Activated naive CD4-positive, alpha-beta T cell treated with anti-CD3 and anti-CD28 coated beads for 36 hours (primary cell): ENCODE measurements at regions not wholly inside any gene's neighbourhood (a gene's known extent, or its start where the extent isn't known, plus 50 kb on each side); places are given as distances from the start of the nearest gene placed in this dataset.
"Not testable (repeated sequence)": the region's sequence is repeated elsewhere in the genome, so short reads cannot be mapped to it uniquely, and the experiment has no call there.

ENCODE experiments used
- CTCF ChIA-PET: fragments of 350-600 bp; sonication (Branson Sonifier 250); formaldehyde crosslinking; loops from one replicate; lab custom pipeline; 2021; ENCODE audit warnings: antibody characterized with exemption; lab: Charles Lee
- DNase-seq: peaks from one replicate; pipeline ENCODE4 v3.0.0-alpha.2; 2020
- H3K27ac Mint-ChIP-seq: one replicate; pipeline ENCODE4 v1.8.0; 2021; ENCODE audit warnings: mild to moderate bottlenecking, mixed read lengths
- H3K27me3 Mint-ChIP-seq: one replicate; pipeline ENCODE4 v1.8.0; 2021; ENCODE audit warnings: low read depth, mixed read lengths
- H3K36me3 Mint-ChIP-seq: one replicate; pipeline ENCODE4 v1.8.0; 2021; ENCODE audit warnings: low read depth, mixed read lengths
- H3K4me1 Mint-ChIP-seq: one replicate; pipeline ENCODE4 v1.8.0; 2021; ENCODE audit warnings: low read depth, mixed read lengths
- H3K4me3 Mint-ChIP-seq: one replicate; pipeline ENCODE4 v1.8.0; 2021; ENCODE audit warnings: mild to moderate bottlenecking, moderate library complexity, mixed read lengths
- H3K9me3 Mint-ChIP-seq: one replicate; pipeline ENCODE4 v1.8.0; 2021; ENCODE audit warnings: mixed read lengths
- intact Hi-C: fragments of 100-400 bp; cut with micrococcal nuclease; formaldehyde crosslinking; loops from one replicate; pipeline ENCODE4 v1.15.1; 2023

GRCh38 chrX:3415011-3415410, 68.6 kb upstream of the MXRA5 start:
- peaks cover 3% of the 10 kb centered on the region for H3K9me3 Mint-ChIP-seq
- no peaks in the 10 kb centered on the region for H3K4me1 Mint-ChIP-seq
- no peaks in the 10 kb centered on the region for H3K36me3 Mint-ChIP-seq
- intact Hi-C loops: no loop called here
- no peaks in the 10 kb centered on the region for H3K27me3 Mint-ChIP-seq
- CTCF ChIA-PET: no interaction called here
- no peak for DNase-seq
- H3K4me3 Mint-ChIP-seq: no peak overlapping the region
- no peak overlapping the region for H3K27ac Mint-ChIP-seq

- H3K9me3 Mint-ChIP-seq, DNase-seq, H3K4me1 Mint-ChIP-seq, H3K36me3 Mint-ChIP-seq, H3K27me3 Mint-ChIP-seq, H3K27ac Mint-ChIP-seq, intact Hi-C loops, H3K4me3 Mint-ChIP-seq, CTCF ChIA-PET: not testable (repeated sequence)
Observed at GRCh38 chrX:3411626-3412025, 65.2 kb upstream of the MXRA5 start.

- H3K27me3 Mint-ChIP-seq, H3K36me3 Mint-ChIP-seq, H3K27ac Mint-ChIP-seq, CTCF ChIA-PET, H3K4me1 Mint-ChIP-seq, H3K4me3 Mint-ChIP-seq, intact Hi-C loops, H3K9me3 Mint-ChIP-seq, DNase-seq: not testable (repeated sequence)
Observed at GRCh38 chrX:3409936-3410335, 63.5 kb upstream of the MXRA5 start.

- no peak for DNase-seq
- Mint-ChIP-seq H3K27ac (no peak overlapping the region), H3K4me3 (no peak overlapping the region), H3K9me3 (no peaks in the 10 kb centered on the region), H3K27me3 (no peaks in the 10 kb centered on the region), H3K4me1 (no peaks in the 10 kb centered on the region), H3K36me3 (no peaks in the 10 kb centered on the region)
- CTCF ChIA-PET: no interaction called here
- intact Hi-C loops: no loop called here
Observed at GRCh38 chrX:3407781-3408180, 61.3 kb upstream of the MXRA5 start.

- Mint-ChIP-seq H3K9me3 (no peaks in the 10 kb centered on the region), H3K27ac (no peak overlapping the region), H3K27me3 (no peaks in the 10 kb centered on the region), H3K4me1 (no peaks in the 10 kb centered on the region), H3K36me3 (no peaks in the 10 kb centered on the region), H3K4me3 (no peak overlapping the region)
- CTCF ChIA-PET: no interaction called here
- no peak for DNase-seq
- intact Hi-C loops: no loop called here
Observed at GRCh38 chrX:3407121-3407520, 60.7 kb upstream of the MXRA5 start.

- peaks cover 2% of the 10 kb centered on the region for H3K27me3 Mint-ChIP-seq
- H3K36me3 Mint-ChIP-seq: no peaks in the 10 kb centered on the region
- H3K4me3 Mint-ChIP-seq: no peak overlapping the region
- intact Hi-C loops: no loop called here
- no peaks in the 10 kb centered on the region for H3K4me1 Mint-ChIP-seq
- CTCF ChIA-PET: no interaction called here
- no peak for DNase-seq
- H3K9me3 Mint-ChIP-seq: no peaks in the 10 kb centered on the region
- H3K27ac Mint-ChIP-seq: no peak overlapping the region
Observed at GRCh38 chrX:3403748-3404147, 57.3 kb upstream of the MXRA5 start.
